Frontal cortex (tissue), 3 donors: ENCODE measurements at regions not wholly inside any gene's neighbourhood (a gene's known extent, or its start where the extent isn't known, plus 50 kb on each side); places are given as distances from the start of the nearest gene placed in this dataset.
"Not testable (repeated sequence)": the region's sequence is repeated elsewhere in the genome, so short reads cannot be mapped to it uniquely, and the experiment has no call there.

ENCODE experiments used
- DNase-seq, 2 donors: peaks; one replicate each; pipeline ENCODE4 v3.0.0; 2012; ENCODE audit warnings: low spot score in 2 of 2
- FAIRE-seq: peaks from 2 replicates; lab custom pipeline; 2012; peaks lifted over from hg19 to GRCh38; lab: Jason Lieb, UNC
- donor health status: control.
- donor health status: control.
- donor health status: control.

GRCh38 chr14:59020382-59020781 is 168.1 kb upstream of the DAAM1 start:
- DNase-seq (no peak), FAIRE-seq (no peak)

- FAIRE-seq (no peak), DNase-seq (no peak)
Observed at GRCh38 chr14:59022144-59022543, 166.3 kb upstream of the DAAM1 start.

DNA sequence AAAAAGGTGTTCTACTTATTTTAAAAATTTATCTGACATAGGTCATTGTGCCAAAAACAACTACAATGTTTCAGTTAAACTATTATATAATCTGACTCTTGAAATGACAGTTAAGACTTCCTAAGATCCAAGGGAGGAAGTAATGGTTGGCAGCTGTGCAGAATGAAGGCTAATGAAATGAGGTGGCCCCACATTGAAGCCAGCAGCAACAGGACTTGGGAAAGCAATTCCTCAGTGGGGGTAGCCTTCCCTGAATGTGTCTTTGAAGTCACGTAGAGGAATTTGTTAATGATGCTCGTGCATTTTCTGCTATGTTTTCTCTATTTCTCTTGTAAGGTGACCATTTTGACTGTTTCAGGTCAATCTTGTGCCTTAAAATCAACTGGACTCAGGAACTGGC is 162.4 kb upstream of the DAAM1 start:
- DNase-seq, result no peak
- no peak for FAIRE-seq

DNA sequence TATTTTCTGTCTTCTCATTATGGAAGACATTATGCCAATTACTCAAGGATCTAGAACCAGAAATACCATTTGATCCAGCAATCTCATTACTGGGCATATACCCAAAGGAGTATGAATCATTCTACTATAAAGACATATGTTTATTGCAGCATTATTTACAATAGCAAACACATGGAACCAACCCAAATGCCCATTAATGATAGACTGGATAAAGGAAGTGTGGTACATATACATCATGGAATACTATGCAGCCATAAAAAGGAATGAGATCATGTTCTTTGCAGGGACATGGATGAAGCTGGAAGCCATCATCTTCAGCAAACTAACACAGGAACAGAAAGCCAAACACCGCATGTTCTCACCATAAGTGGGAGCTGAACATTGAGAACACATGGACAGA is 161.8 kb upstream of the DAAM1 start:
- FAIRE-seq, DNase-seq: not testable (repeated sequence)

- FAIRE-seq (no peak), DNase-seq (peak in 1 of 2 donors; percentile 34)
Observed at GRCh38 chr14:59028476-59029202, 159.8 kb upstream of the DAAM1 start.

DNA sequence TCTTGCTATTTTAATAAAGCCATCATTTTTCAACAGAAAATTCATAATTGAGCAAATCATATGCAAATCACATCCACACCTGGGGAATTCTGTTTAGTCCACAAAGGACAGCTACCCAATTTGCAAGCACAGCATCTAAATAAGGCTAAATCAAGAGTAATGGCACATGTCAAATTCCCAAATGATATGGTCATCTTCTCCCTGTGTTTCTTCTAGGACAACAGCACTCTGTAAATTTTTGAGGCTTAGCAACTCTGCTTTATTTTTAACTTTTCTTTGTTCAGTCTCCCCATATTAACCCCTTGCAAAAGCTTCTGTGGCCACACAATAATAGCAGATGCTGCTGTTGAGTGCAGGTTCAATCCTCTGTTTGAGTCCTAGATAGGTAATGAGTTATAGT is 155.6 kb upstream of the DAAM1 start:
- DNase-seq (no peak), FAIRE-seq (no peak)

DNA sequence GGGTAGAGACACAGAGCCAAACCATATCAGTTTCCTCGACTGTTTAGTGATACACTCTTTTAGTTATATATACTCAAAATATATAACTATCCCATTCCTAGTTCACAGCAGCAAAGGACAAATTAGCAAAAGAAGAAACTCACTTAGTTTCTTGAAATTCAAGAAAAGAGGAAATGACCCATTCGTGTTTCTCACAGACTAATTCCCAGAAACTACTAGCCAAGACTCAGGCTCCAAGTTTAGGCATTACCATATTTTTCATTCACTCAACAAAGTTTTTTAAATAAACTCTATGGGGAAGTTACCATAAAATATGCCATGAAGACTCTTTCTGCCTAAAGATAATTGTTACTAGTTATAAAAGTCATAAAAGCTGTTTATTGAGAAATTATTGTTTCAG is 152.3 kb upstream of the DAAM1 start:
- DNase-seq, result no peak

GRCh38 chr14:59037086-59037485 is 151.4 kb upstream of the DAAM1 start:
- DNase-seq, result no peak
- FAIRE-seq, result no peak

More for the DNA sequence above, 152.3 kb upstream of the DAAM1 start:
- FAIRE-seq, result no peak

DNA sequence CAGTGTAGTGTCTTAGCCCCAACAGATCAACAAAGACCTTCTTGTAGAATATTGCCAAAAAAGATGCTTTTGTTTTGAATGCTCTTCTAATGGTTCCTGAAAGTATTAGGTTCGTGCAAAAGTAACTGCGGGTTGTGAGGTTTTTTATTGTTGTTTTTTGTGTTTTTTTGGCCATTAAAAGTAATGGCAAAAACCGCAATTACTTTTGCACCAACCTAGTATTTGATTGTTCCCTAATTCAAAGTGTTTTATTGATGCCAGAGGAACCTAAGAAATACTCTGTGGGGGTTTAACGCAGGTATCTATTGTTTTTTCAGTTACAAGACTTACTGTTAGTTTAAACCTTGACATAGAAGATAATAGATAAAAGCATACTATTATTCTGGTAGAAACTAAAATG is 150.8 kb upstream of the DAAM1 start:
- DNase-seq (no peak), FAIRE-seq (no peak)

- no peak for DNase-seq
- FAIRE-seq, result no peak
Observed at GRCh38 chr14:59038746-59039145, 149.7 kb upstream of the DAAM1 start.

DNA sequence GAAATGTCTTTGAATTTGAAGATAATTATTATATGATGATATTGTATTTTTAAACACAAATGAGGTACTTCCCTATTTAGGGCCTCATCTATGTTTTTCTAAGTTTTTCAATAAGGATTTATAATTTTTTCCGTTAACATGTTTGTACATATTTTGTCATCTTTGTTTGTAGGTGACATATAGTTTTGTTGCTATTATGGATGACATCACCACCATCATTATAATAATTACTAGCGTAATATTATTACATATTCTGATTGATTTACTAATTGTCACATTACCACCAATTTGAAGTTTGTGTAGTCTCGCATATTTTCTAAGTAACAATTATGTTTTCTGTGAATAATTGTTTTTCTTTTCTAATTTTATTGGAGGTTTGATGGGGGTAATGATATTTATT is 147.2 kb upstream of the DAAM1 start:
- FAIRE-seq (peak; percentile 57), DNase-seq (no peak)

- no peak for DNase-seq
- no peak for FAIRE-seq
Observed at GRCh38 chr14:59044707-59045106, 143.8 kb upstream of the DAAM1 start.

- DNase-seq, result no peak
- FAIRE-seq, result no peak
Observed at GRCh38 chr14:59046746-59047145, 141.7 kb upstream of the DAAM1 start.

DNA sequence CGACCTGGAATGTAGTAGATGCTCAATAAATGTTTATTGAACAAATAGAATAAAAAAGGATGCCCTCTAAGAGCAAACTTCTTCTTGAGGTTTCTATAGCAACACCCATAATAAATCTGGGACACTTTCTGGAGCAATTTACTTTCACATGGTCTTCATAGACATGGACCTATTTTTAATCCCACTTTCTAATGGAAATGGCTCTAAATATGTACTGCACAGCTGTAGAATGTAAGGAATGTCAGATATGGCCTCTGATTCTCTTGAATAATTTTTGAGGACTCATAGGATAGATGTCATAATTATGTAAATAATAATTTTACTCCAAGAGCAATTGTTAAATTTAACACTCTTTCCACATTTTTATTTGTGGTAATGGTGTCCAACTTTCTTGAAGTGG is 133.5 kb upstream of the DAAM1 start:
- FAIRE-seq (no peak), DNase-seq (no peak)

DNA sequence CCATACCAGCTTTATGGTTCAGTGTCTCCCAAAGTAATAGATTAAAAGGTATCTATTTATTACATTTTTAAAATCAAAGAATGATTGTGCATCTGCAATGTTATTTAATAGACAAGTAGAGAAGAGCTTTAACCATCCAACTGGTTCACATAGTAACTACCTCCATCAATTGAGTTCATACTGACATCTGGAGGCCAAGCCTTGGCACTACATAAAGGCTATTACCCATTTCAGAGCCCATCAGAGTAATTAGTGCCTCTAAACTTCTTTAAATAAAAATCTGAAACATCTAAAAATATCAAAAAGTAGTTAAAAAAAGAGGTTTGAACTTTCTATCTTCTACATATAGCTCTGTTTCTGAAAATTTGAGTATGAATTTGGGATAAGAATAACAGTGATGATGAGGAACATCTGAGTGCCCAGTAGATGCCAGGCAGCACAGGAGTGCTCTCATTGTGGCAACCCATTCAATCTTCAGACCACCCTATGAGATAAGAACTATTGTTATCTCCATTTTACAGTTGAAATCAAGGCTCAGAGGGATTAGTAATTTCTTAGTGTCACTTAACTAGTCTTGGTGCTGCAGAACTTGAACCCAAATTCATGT is 132.9 kb upstream of the DAAM1 start:
- FAIRE-seq, result peak; percentile 89

DNA sequence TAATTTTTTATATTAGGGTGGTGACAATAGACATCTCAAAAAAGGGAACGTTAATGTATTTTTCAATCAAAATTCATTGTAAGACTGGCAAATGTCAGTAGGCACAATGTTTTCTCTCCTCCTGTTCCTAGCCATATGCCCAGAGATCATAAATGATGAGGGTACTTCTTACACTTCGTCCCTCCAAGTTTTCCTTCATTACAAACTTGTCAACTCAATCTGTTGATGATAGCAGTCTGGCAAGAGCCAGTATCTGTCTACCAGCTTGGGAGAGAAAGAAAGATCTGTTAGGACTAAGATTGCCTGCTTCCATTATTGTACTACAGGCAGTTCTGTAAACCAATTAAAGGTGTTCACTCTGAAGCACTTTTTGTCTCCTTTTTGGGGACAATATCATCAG is 130.9 kb upstream of the DAAM1 start:
- FAIRE-seq (no peak), DNase-seq (no peak)

More for the DNA sequence above, 132.9 kb upstream of the DAAM1 start:
- peak; percentile 61 to 63 for DNase-seq

- FAIRE-seq, result not testable (repeated sequence)
Observed at GRCh38 chr14:59058776-59059175, 129.7 kb upstream of the DAAM1 start.

DNA sequence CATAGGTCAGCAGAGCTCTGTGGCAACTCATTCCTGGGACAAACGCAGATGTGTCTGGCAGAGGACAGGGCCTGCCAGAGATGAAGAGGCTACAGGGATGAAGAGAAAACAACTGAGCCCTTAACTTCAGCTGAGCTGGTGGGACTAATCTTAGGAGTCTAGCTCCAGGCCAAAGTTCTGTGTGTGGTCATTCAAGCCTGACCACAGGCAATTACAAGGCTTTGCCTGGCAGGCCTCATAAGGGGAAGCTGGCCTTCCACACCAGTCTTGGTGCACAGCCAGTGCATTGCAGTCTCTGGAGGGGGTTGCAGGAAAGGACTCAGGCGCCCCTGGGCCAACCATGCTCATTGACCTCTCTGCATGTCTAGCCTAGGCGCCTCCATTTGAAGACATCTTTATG is 127.6 kb upstream of the DAAM1 start:
- DNase-seq (no peak), FAIRE-seq (no peak)

More at GRCh38 chr14:59058776-59059175, 129.7 kb upstream of the DAAM1 start:
- not testable (repeated sequence) for DNase-seq

- FAIRE-seq (no peak), DNase-seq (no peak)
Observed at GRCh38 chr14:59061292-59061691, 127.2 kb upstream of the DAAM1 start.

GRCh38 chr14:59063259-59063658 is 125.2 kb upstream of the DAAM1 start:
- FAIRE-seq (no peak), DNase-seq (no peak)

- no peak for DNase-seq
- no peak for FAIRE-seq
Observed at GRCh38 chr14:59067127-59067894, 121.2 kb upstream of the DAAM1 start.
